Fibroblast of the aortic adventitia (primary cell): ENCODE measurements at regions not wholly inside any gene's neighbourhood (a gene's known extent, or its start where the extent isn't known, plus 50 kb on each side); places are given as distances from the start of the nearest gene placed in this dataset.

Experiments used
- DNase-seq: peaks from one replicate; pipeline ENCODE4 v3.0.0-alpha.2; 2010; ENCODE audit warnings: low read depth
- H3K4me3 ChIP-seq: 2 replicates; pipeline ENCODE4 v1.5.1; 2011; ENCODE audit warnings: low read depth, mild to moderate bottlenecking, control low read depth, low read length, moderate library complexity
- CTCF ChIP-seq: IDR thresholded peaks from 2 replicates; pipeline ENCODE4 v1.5.1; 2011; ENCODE audit warnings: mild to moderate bottlenecking, low read length, control low read depth, inconsistent platforms; ENCODE audit not compliant: insufficient read depth

GRCh38 chr10:90447831-90448230 is 410.0 kb downstream of the HTR7 start:
- no peak overlapping the region for H3K4me3 ChIP-seq
- no peak for TF ChIP-seq CTCF
- no peak for DNase-seq

GRCh38 chr10:90450797-90451196 is 407.0 kb downstream of the HTR7 start:
- no peak for DNase-seq
- TF ChIP-seq CTCF: no peak

DNA sequence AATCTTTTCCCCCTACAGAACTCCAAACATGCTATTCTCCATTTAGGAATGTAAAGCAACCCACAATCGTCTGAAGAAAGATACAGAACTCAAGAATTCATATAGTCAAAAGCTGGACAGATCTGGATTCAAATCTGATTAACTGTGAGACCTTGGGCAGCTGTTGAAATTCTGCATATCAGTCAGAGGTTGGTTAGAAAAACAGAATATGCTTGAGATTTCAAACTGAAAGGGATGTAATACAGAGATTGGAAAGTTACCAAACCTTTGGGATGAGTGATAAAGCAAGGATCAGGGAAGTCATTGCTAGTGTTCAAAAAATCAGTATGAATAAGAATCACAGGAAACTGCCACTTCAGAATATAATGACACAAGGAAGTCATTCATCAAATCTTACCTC is 406.6 kb downstream of the HTR7 start:
- no peak overlapping the region for H3K4me3 ChIP-seq
- TF ChIP-seq CTCF: no peak
- DNase-seq: peak; percentile 17

More at GRCh38 chr10:90450797-90451196, 407.0 kb downstream of the HTR7 start:
- no peak overlapping the region for H3K4me3 ChIP-seq

GRCh38 chr10:90458054-90458453 is 399.8 kb downstream of the HTR7 start:
- no peak for DNase-seq

GRCh38 chr10:90458571-90458970 is 399.3 kb downstream of the HTR7 start:
- no peak for DNase-seq
- no peak overlapping the region for H3K4me3 ChIP-seq
- no peak for TF ChIP-seq CTCF

More at GRCh38 chr10:90458054-90458453, 399.8 kb downstream of the HTR7 start:
- no peak overlapping the region for H3K4me3 ChIP-seq
- TF ChIP-seq CTCF: no peak

GRCh38 chr10:90461437-90462155 is 396.2 kb downstream of the HTR7 start:
- TF ChIP-seq CTCF: no peak
- H3K4me3 ChIP-seq: no peak overlapping the region
- peak; percentile 39 for DNase-seq
